Hepatocyte (in vitro differentiated cells): ENCODE measurements at regions not wholly inside any gene's neighbourhood (a gene's known extent, or its start where the extent isn't known, plus 50 kb on each side); places are given as distances from the start of the nearest gene placed in this dataset.

Experiments used
- DNase-seq: peaks from one replicate; pipeline ENCODE4 v3.0.0-alpha.2; 2016; ENCODE audit warnings: low spot score
- H2AFZ ChIP-seq: fragments of 200-600 bp; sonication (generic); 2 replicates; pipeline ENCODE4 v1.6.0; 2016; ENCODE audit warnings: antibody characterized with exemption, mild to moderate bottlenecking
- H3K27ac ChIP-seq: fragments of 200-600 bp; sonication (generic); 2 replicates; pipeline ENCODE4 v1.5.1; 2016; ENCODE audit warnings: mild to moderate bottlenecking
- H3K27me3 ChIP-seq: fragments of 200-600 bp; sonication (generic); 2 replicates; pipeline ENCODE4 v1.6.1; 2016
- H3K36me3 ChIP-seq: fragments of 200-600 bp; sonication (generic); replicated peaks from 2 replicates; pipeline ENCODE4 v1.5.1; 2016; ENCODE audit warnings: low read depth; ENCODE audit not compliant: insufficient read depth
- H3K4me1 ChIP-seq: fragments of 200-600 bp; sonication (generic); 2 replicates; pipeline ENCODE4 v1.5.1; 2016; ENCODE audit warnings: mild to moderate bottlenecking, moderate library complexity; ENCODE audit not compliant: insufficient read depth
- H3K4me2 ChIP-seq: fragments of 200-600 bp; sonication (generic); 2 replicates; pipeline ENCODE4 v1.6.0; 2016
- H3K4me3 ChIP-seq: fragments of 200-600 bp; sonication (generic); 2 replicates; pipeline ENCODE4 v1.5.1; 2016; ENCODE audit warnings: mild to moderate bottlenecking
- H3K79me2 ChIP-seq: fragments of 200-600 bp; sonication (generic); 2 replicates; pipeline ENCODE4 v1.6.0; 2017; ENCODE audit warnings: mild to moderate bottlenecking
- H3K9me2 ChIP-seq: fragments of 200-600 bp; sonication (generic); replicated peaks from 2 replicates; pipeline ENCODE4 v1.6.0; 2017; ENCODE audit warnings: mild to moderate bottlenecking; ENCODE audit not compliant: insufficient read depth
- H3K9me3 ChIP-seq: fragments of 200-600 bp; sonication (generic); 2 replicates; pipeline ENCODE4 v1.5.1; 2016; ENCODE audit warnings: low read depth, mild to moderate bottlenecking
- H4K20me1 ChIP-seq: fragments of 200-600 bp; sonication (generic); 2 replicates; pipeline ENCODE4 v1.6.0; 2016; ENCODE audit warnings: mild to moderate bottlenecking; ENCODE audit not compliant: insufficient read depth, poor library complexity, severe bottlenecking
- EZH2 ChIP-seq: fragments of 200-600 bp; sonication (generic); IDR thresholded peaks from 2 replicates; pipeline ENCODE4 v1.6.1; 2016; ENCODE audit warnings: antibody characterized with exemption, mild to moderate bottlenecking, borderline replicate concordance
- EZH2phosphoT487 ChIP-seq: fragments of 200-600 bp; sonication (generic); IDR thresholded peaks from one replicate; pipeline ENCODE4 v1.6.1; 2018; ENCODE audit warnings: antibody characterized with exemption, mild to moderate bottlenecking, low read depth, moderate library complexity; ENCODE audit not compliant: unreplicated experiment, severe bottlenecking
- WGBS: methylation state at CpG from one replicate; pipeline ENCODE4 v1.1.6; 2016; ENCODE audit warnings: low lambda C conversion rate; ENCODE audit errors: missing lambda C conversion rate; 5-methylcytosine and 5-hydroxymethylcytosine counted together
- TF ChIP-seq, protein P1 (sequence below): fragments of 200-600 bp; sonication (generic); IDR thresholded peaks from 2 replicates; pipeline ENCODE4 v1.5.1; 2016; ENCODE audit warnings: antibody characterized with exemption, mild to moderate bottlenecking; ENCODE audit not compliant: poor library complexity

DNA sequence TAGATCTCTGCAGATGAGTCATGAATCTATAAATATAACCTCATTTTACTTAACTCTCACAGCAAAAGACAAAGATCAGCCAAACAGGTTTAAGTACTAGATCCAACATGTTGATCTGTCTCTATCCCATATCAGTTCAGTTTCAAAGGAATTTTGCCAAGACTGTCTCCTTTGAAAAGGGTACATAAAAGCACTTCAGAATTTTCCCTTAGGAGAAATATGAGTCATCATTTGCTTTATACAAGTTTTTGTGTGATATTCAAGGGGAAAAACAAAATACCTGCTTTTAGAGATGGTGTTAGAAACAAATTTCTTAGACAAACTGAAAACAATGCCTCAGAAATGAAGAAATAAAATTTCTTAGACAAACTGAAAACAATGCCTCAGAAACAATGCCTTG is 73.5 kb upstream of the LRRC7 start:
- Histone ChIP-seq H3K9me3 (no peaks in the 10 kb centered on the region), H3K4me3 (no peak overlapping the region), H3K9me2 (no peaks in the 10 kb centered on the region), H2AFZ (no peak overlapping the region), H3K27ac (no peak overlapping the region), H3K4me1 (no peaks in the 10 kb centered on the region), H4K20me1 (no peaks in the 10 kb centered on the region), H3K4me2 (no peak overlapping the region), H3K27me3 (no peaks in the 10 kb centered on the region), H3K79me2 (no peaks in the 10 kb centered on the region), H3K36me3 (no peaks in the 10 kb centered on the region)
- no peak for DNase-seq
- TF ChIP-seq EZH2phosphoT487 = no peak
- TF ChIP-seq, protein P1, sequence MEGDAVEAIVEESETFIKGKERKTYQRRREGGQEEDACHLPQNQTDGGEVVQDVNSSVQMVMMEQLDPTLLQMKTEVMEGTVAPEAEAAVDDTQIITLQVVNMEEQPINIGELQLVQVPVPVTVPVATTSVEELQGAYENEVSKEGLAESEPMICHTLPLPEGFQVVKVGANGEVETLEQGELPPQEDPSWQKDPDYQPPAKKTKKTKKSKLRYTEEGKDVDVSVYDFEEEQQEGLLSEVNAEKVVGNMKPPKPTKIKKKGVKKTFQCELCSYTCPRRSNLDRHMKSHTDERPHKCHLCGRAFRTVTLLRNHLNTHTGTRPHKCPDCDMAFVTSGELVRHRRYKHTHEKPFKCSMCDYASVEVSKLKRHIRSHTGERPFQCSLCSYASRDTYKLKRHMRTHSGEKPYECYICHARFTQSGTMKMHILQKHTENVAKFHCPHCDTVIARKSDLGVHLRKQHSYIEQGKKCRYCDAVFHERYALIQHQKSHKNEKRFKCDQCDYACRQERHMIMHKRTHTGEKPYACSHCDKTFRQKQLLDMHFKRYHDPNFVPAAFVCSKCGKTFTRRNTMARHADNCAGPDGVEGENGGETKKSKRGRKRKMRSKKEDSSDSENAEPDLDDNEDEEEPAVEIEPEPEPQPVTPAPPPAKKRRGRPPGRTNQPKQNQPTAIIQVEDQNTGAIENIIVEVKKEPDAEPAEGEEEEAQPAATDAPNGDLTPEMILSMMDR = no peak
- no peak for TF ChIP-seq EZH2

DNA sequence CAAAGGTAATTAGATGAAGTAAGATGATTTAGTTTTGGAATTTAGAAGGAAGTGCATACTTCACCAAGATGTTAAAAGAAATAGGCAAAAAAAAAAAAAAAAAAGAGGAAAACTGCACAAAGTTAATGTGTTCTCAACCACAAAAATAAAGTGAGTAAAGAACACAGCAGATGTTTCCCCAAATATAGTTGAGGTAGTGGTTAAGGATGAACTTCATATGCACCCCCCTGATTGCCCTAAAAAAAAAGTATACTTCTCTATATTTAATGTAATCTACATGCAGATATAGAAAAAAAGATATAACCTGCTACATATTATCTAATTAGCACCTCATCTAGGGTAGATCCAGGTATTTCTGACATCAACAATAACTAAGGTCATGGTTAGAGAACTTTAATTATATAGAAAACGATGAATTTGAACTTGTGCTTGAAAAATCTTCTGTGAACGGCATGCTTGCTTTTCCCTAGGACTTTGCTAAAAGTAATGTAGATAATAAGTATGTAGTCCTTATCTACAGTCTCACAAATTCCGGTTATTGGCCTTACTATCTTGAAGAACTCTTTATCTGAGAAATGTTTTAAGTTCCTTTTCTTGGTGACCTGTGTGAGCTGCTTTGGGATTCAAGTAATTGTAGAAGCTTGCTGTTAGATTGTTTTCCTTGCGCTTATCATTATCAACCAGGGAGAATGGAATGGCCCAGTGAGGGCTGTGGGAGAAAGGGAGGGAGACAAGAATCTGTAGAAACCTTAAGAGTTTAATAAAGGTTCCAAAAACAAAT is 70.1 kb upstream of the LRRC7 start:
- Histone ChIP-seq H3K4me1 (no peaks in the 10 kb centered on the region), H2AFZ (no peak overlapping the region)
- DNase-seq = no peak

DNA sequence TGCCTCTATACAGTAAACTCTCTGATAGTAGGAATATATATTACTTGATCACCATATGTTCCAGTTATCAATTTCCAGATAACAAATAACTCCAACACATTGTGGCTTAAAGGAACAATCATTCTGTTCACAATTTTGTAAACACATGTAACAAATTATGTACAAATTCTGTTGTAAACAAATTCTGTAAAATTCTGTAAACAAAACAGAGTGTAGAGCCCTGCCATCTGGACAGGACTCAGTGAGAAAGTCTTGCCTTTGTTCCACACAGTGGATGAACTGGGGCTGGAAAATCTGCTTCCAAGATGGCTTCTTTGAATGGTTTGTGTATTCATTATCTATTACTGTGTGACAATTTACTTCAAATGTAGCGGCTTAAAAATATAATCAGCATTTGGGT is 69.0 kb upstream of the LRRC7 start:
- Histone ChIP-seq H3K4me3 (no peak overlapping the region), H3K9me2 (no peaks in the 10 kb centered on the region), H2AFZ (no peak overlapping the region), H3K27me3 (no peaks in the 10 kb centered on the region), H3K36me3 (no peaks in the 10 kb centered on the region), H3K9me3 (no peaks in the 10 kb centered on the region), H3K4me2 (no peak overlapping the region), H4K20me1 (no peaks in the 10 kb centered on the region), H3K4me1 (no peaks in the 10 kb centered on the region), H3K27ac (no peak overlapping the region), H3K79me2 (no peaks in the 10 kb centered on the region)
- no peak for DNase-seq
- no peak for TF ChIP-seq EZH2phosphoT487
- TF ChIP-seq, protein P1 = no peak
- TF ChIP-seq EZH2 = no peak
- 93% methylated on average over 1 of the region's 1 CpG for WGBS

More for the DNA sequence above, 70.1 kb upstream of the LRRC7 start:
- 57% methylated on average over 4 of the region's 4 CpGs for WGBS
- H3K9me3 ChIP-seq = no peaks in the 10 kb centered on the region
- no peaks in the 10 kb centered on the region for H3K9me2 ChIP-seq
- H3K27me3 ChIP-seq = no peaks in the 10 kb centered on the region
- no peak overlapping the region for H3K4me2 ChIP-seq
- H3K27ac ChIP-seq = no peak overlapping the region
- no peak overlapping the region for H3K4me3 ChIP-seq
- no peaks in the 10 kb centered on the region for H3K36me3 ChIP-seq
- no peaks in the 10 kb centered on the region for H4K20me1 ChIP-seq
- no peaks in the 10 kb centered on the region for H3K79me2 ChIP-seq
- TF ChIP-seq EZH2phosphoT487 (no peak), EZH2 (no peak)
- TF ChIP-seq, protein P1 = no peak
